ENCODE measurements at regions not wholly inside any gene's neighbourhood (a gene's known extent, or its start where the extent isn't known, plus 50 kb on each side); places are given as distances from the start of the nearest gene placed in this dataset.

DNA sequence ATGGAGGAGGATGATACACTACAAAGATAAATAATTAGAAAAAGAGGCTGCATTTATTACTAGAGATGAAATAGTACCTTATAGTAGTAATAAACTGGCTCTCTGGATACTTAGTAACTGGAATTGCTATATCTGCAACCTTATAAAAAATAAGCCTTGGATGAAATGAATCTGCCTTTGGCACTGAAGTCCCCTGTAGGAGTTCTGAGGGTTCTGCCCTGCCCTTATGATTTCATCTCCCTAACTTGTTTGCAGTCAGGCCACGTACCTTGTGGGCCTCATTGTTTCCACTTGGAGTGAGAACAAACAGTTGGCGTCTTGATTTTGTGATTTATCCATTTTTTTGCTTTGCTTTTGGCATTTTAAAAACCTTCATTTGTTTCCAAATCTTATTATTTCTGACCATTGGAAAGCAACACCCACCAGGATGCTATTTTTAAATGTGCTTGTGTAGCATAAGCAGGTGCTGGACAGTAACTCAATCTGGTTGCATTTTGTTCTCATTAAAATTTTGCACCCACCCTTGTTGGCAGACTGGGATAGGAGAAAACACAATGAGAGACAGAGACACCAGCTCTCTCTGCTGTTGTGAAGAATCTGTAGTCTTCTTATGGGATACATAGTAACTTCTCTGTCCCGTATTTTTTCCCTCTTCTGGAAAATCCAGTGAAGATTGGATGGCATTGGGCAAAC lies 518.9 kb upstream of the SGCD start:
- TF ChIP-seq, protein P1, sequence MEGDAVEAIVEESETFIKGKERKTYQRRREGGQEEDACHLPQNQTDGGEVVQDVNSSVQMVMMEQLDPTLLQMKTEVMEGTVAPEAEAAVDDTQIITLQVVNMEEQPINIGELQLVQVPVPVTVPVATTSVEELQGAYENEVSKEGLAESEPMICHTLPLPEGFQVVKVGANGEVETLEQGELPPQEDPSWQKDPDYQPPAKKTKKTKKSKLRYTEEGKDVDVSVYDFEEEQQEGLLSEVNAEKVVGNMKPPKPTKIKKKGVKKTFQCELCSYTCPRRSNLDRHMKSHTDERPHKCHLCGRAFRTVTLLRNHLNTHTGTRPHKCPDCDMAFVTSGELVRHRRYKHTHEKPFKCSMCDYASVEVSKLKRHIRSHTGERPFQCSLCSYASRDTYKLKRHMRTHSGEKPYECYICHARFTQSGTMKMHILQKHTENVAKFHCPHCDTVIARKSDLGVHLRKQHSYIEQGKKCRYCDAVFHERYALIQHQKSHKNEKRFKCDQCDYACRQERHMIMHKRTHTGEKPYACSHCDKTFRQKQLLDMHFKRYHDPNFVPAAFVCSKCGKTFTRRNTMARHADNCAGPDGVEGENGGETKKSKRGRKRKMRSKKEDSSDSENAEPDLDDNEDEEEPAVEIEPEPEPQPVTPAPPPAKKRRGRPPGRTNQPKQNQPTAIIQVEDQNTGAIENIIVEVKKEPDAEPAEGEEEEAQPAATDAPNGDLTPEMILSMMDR (IDR thresholded peaks at IDR 0.05): no peak
- no peak for TF ChIP-seq POLR2A (IDR thresholded peaks at IDR 0.05)
